MM.1S (cell line): ENCODE measurements at regions not wholly inside any gene's neighbourhood (a gene's known extent, or its start where the extent isn't known, plus 50 kb on each side); places are given as distances from the start of the nearest gene placed in this dataset.

Source experiments
- DNase-seq: peaks from one replicate; pipeline ENCODE4 v3.0.0-alpha.2; 2015
- H2AFZ ChIP-seq: fragments of 300-600 bp; sonication (generic); 2 replicates; pipeline ENCODE4 v1.6.0; 2016; ENCODE audit warnings: antibody characterized with exemption, low read length
- H3F3A ChIP-seq: fragments of 300-600 bp; sonication (generic); 2 replicates; pipeline ENCODE4 v1.6.1; 2016; ENCODE audit warnings: mild to moderate bottlenecking, antibody characterized with exemption, low read length, moderate library complexity, mixed read lengths; ENCODE audit not compliant: insufficient read depth
- H3K27ac ChIP-seq: fragments of 300-600 bp; sonication (generic); 2 replicates; pipeline ENCODE4 v1.5.1; 2016; ENCODE audit warnings: mild to moderate bottlenecking, low read length
- H3K27me3 ChIP-seq: fragments of 300-600 bp; sonication (generic); replicated peaks from 2 replicates; pipeline ENCODE4 v1.6.0; 2016; ENCODE audit warnings: low read length; ENCODE audit not compliant: insufficient read depth
- H3K36me3 ChIP-seq: fragments of 300-600 bp; sonication (generic); replicated peaks from 2 replicates; pipeline ENCODE4 v1.6.1; 2016; ENCODE audit warnings: mild to moderate bottlenecking, low read length, mixed read lengths; ENCODE audit not compliant: insufficient read depth
- H3K4me1 ChIP-seq: fragments of 300-600 bp; sonication (generic); 2 replicates; pipeline ENCODE4 v1.6.1; 2016; ENCODE audit warnings: low read length, mixed read lengths
- H3K4me2 ChIP-seq: fragments of 300-600 bp; sonication (generic); 2 replicates; pipeline ENCODE4 v1.6.0; 2016; ENCODE audit warnings: low read depth, low read length
- H3K4me3 ChIP-seq: fragments of 300-600 bp; sonication (generic); 2 replicates; pipeline ENCODE4 v1.5.1; 2016; ENCODE audit warnings: low read length, mixed read lengths
- H3K79me2 ChIP-seq: fragments of 300-600 bp; sonication (generic); 2 replicates; pipeline ENCODE4 v1.6.1; 2016; ENCODE audit warnings: mixed run types, low read length, mixed read lengths
- H3K9ac ChIP-seq: fragments of 300-600 bp; sonication (generic); 2 replicates; pipeline ENCODE4 v1.6.1; 2016; ENCODE audit warnings: low read length, mixed read lengths
- H3K9me2 ChIP-seq: fragments of 300-600 bp; sonication (generic); replicated peaks from 2 replicates; pipeline ENCODE4 v1.6.1; 2016; ENCODE audit warnings: mild to moderate bottlenecking, low read length, mixed read lengths; ENCODE audit not compliant: insufficient read depth
- H3K9me3 ChIP-seq: fragments of 300-600 bp; sonication (generic); replicated peaks from 2 replicates; pipeline ENCODE4 v1.6.1; 2016; ENCODE audit warnings: mild to moderate bottlenecking, low read length, mixed read lengths; ENCODE audit not compliant: insufficient read depth
- H4K20me1 ChIP-seq: fragments of 300-600 bp; sonication (generic); 2 replicates; pipeline ENCODE4 v1.6.1; 2016; ENCODE audit warnings: mild to moderate bottlenecking, low read length, moderate library complexity, mixed read lengths; ENCODE audit not compliant: insufficient read depth
- EZH2 ChIP-seq: fragments of 300-600 bp; sonication (generic); optimal IDR thresholded peaks from 2 replicates; pipeline ENCODE3; 2017; ENCODE audit warnings: low read depth, mild to moderate bottlenecking, antibody characterized with exemption, low read length, mixed read lengths
- EZH2phosphoT487 ChIP-seq: fragments of 300-600 bp; sonication (generic); IDR thresholded peaks from 2 replicates; pipeline ENCODE4 v1.6.1; 2018; ENCODE audit warnings: antibody characterized with exemption, low read length
- TF ChIP-seq, protein P1 (sequence below): fragments of 300-600 bp; sonication (generic); IDR thresholded peaks from 2 replicates; pipeline ENCODE4 v1.5.1; 2016; ENCODE audit warnings: antibody characterized with exemption, low read length, mixed read lengths

DNA sequence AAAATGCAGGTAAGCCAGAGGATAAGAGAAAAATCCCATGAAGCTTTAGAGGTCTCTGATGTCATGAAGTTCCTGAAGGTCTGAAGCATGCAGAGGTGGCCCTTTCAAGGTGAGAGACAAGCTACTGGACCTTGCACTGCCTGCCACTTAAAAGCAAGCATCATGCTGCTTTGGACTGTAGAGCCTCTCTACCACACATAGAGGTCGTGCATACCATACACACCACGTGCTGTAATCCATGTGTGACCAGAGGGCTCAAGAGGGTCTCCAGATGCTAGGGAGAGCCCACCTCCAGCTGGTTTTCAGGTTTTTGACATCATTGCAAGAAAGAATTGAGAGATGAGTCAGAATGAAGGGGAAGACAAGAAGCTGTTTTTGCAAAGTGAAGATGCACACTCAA is 436.4 kb downstream of the TCERG1L start:
- H3K27me3 ChIP-seq: no peaks in the 10 kb centered on the region
- H3K27ac ChIP-seq: no peak overlapping the region
- no peaks in the 10 kb centered on the region for H3F3A ChIP-seq
- no peak for DNase-seq
- H3K4me3 ChIP-seq: no peak overlapping the region
- H3K79me2 ChIP-seq: no peaks in the 10 kb centered on the region
- H3K4me1 ChIP-seq: no peaks in the 10 kb centered on the region
- TF ChIP-seq EZH2phosphoT487 (no peak), EZH2 (no peak)
- TF ChIP-seq, protein P1, sequence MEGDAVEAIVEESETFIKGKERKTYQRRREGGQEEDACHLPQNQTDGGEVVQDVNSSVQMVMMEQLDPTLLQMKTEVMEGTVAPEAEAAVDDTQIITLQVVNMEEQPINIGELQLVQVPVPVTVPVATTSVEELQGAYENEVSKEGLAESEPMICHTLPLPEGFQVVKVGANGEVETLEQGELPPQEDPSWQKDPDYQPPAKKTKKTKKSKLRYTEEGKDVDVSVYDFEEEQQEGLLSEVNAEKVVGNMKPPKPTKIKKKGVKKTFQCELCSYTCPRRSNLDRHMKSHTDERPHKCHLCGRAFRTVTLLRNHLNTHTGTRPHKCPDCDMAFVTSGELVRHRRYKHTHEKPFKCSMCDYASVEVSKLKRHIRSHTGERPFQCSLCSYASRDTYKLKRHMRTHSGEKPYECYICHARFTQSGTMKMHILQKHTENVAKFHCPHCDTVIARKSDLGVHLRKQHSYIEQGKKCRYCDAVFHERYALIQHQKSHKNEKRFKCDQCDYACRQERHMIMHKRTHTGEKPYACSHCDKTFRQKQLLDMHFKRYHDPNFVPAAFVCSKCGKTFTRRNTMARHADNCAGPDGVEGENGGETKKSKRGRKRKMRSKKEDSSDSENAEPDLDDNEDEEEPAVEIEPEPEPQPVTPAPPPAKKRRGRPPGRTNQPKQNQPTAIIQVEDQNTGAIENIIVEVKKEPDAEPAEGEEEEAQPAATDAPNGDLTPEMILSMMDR: no peak
- H2AFZ ChIP-seq: no peak overlapping the region
- H3K4me2 ChIP-seq: no peak overlapping the region
- H3K9me2 ChIP-seq: no peaks in the 10 kb centered on the region
- H4K20me1 ChIP-seq: no peaks in the 10 kb centered on the region
- no peak overlapping the region for H3K9ac ChIP-seq
- no peaks in the 10 kb centered on the region for H3K36me3 ChIP-seq
- no peaks in the 10 kb centered on the region for H3K9me3 ChIP-seq

DNA sequence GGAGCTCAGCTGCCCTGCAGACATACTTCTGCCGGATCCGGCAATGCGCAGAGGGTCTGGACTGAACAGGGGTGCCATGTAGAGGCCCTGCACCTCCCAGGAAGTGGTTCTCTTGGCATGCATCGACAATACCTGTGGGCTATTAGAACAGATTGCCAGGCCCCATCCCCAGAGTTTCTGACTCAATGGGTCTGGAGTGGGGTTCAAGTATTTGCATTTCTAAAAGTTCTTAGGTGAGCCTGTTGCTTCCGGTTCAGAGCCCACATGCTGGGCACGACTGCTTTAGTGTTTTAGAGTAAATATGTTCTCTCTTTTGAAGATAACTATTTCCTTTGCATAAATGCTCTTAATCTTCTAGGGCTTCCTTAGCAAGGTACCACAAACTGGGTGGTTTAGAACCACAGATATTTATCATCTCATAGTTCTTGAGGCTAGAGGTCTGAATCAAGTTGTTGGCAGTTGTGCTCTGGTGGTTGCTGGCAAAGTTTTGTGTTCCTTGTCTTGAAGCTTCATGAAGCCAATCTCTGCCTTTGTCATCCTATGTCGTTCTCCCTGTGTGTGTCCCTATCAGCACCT is 435.5 kb downstream of the TCERG1L start:
- no peaks in the 10 kb centered on the region for H3K27me3 ChIP-seq
- H3K79me2 ChIP-seq: no peaks in the 10 kb centered on the region
- no peaks in the 10 kb centered on the region for H3K36me3 ChIP-seq
- no peaks in the 10 kb centered on the region for H3K9me2 ChIP-seq
- H2AFZ ChIP-seq: no peak overlapping the region
- H3K9me3 ChIP-seq: no peaks in the 10 kb centered on the region
- TF ChIP-seq, protein P1: no peak
- no peak for TF ChIP-seq EZH2phosphoT487
- no peak for TF ChIP-seq EZH2
- H3K4me3 ChIP-seq: no peak overlapping the region
- H3K4me2 ChIP-seq: no peak overlapping the region
- no peak overlapping the region for H3K9ac ChIP-seq
- H4K20me1 ChIP-seq: no peaks in the 10 kb centered on the region
- DNase-seq: no peak
- no peaks in the 10 kb centered on the region for H3K4me1 ChIP-seq
- H3K27ac ChIP-seq: no peak overlapping the region
- H3F3A ChIP-seq: no peaks in the 10 kb centered on the region

DNA sequence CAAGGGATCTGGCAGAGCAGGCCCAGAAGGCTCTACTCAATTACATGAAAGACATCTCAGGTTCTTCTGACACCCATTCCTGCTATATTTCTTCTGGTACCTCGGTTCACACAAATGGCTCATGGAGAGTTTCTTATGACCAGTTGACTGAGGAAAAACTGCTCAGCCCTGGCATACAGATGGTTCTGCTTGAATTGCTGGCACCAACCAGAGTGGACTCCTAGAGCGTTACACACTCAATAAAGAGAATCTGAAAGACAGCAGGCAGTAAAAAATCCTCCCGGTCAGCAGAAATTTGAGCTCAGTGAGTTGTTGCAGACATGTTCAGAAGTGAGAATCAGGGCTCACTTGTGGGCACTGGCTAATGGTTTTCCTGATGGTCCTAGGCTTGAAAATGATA is 434.4 kb downstream of the TCERG1L start:
- H2AFZ ChIP-seq: no peak overlapping the region
- H3K9ac ChIP-seq: no peak overlapping the region
- H3K9me3 ChIP-seq: no peaks in the 10 kb centered on the region
- no peaks in the 10 kb centered on the region for H3K9me2 ChIP-seq
- no peaks in the 10 kb centered on the region for H3K4me1 ChIP-seq
- H3F3A ChIP-seq: no peaks in the 10 kb centered on the region
- no peaks in the 10 kb centered on the region for H3K79me2 ChIP-seq
- H4K20me1 ChIP-seq: no peaks in the 10 kb centered on the region
- TF ChIP-seq, protein P1: no peak
- H3K36me3 ChIP-seq: no peaks in the 10 kb centered on the region
- no peak overlapping the region for H3K4me3 ChIP-seq
- H3K27ac ChIP-seq: no peak overlapping the region
- H3K27me3 ChIP-seq: no peaks in the 10 kb centered on the region
- DNase-seq: no peak
- no peak overlapping the region for H3K4me2 ChIP-seq
